HepG2 (cell line): ENCODE measurements at regions not wholly inside any gene's neighbourhood (a gene's known extent, or its start where the extent isn't known, plus 50 kb on each side); places are given as distances from the start of the nearest gene placed in this dataset.

Source experiments
- AFF4 ChIP-seq: sonication (generic); formaldehyde crosslinking; IDR thresholded peaks from 2 replicates; pipeline ENCODE4 v1.4.0; 2020; ENCODE audit warnings: missing genetic modification reagents
- DMAP1 ChIP-seq: IDR thresholded peaks from 2 replicates; pipeline ENCODE4 v1.6.1; 2016
- HHEX ChIP-seq: IDR thresholded peaks from 2 replicates; pipeline ENCODE4 v1.6.1; 2016; ENCODE audit warnings: control low read depth
- KLF15 ChIP-seq: sonication (generic); formaldehyde crosslinking; IDR thresholded peaks from 2 replicates; pipeline ENCODE4 v1.8.1; 2023; ENCODE audit warnings: borderline replicate concordance, mild to moderate bottlenecking, inconsistent platforms, missing genetic modification reagents, mixed read lengths
- MIXL1 ChIP-seq: IDR thresholded peaks from 2 replicates; pipeline ENCODE4 v1.6.1; 2016
- NR1H2 ChIP-seq: sonication (generic); formaldehyde crosslinking; IDR thresholded peaks from 2 replicates; pipeline ENCODE4 v1.8.1; 2022; ENCODE audit warnings: low read depth, missing genetic modification reagents, borderline replicate concordance
- PRMT3 ChIP-seq: sonication (generic); formaldehyde crosslinking; IDR thresholded peaks from 2 replicates; pipeline ENCODE4 v1.8.1; 2022; ENCODE audit warnings: low read depth, mild to moderate bottlenecking, moderate library complexity, missing genetic modification reagents, borderline replicate concordance
- SRY ChIP-seq: sonication (generic); formaldehyde crosslinking; IDR thresholded peaks from 2 replicates; pipeline ENCODE4 v1.8.0; 2022; ENCODE audit warnings: mild to moderate bottlenecking, missing genetic modification reagents
- STAG1 ChIP-seq: sonication (generic); formaldehyde crosslinking; IDR thresholded peaks from 2 replicates; pipeline ENCODE4 v1.4.0; 2020; ENCODE audit warnings: missing genetic modification reagents
- ZBTB40 ChIP-seq, 2 experiments: fragments of 450-650 bp in 1 of 2; sonication (generic) in 1 of 2; formaldehyde crosslinking in 1 of 2; IDR thresholded peaks; 2 replicates each; pipeline versions ENCODE4 v1.6.1 to v1.8.0; 2016 to 2022; ENCODE audit warnings: antibody characterized with exemption in 1 of 2, mild to moderate bottlenecking in 1 of 2, missing genetic modification reagents in 1 of 2
- ZNF274 ChIP-seq: sonication (generic); formaldehyde crosslinking; IDR thresholded peaks from 2 replicates; pipeline ENCODE4 v1.5.1; 2020; ENCODE audit warnings: mild to moderate bottlenecking, missing genetic modification reagents
- ZNF484 ChIP-seq: sonication (generic); formaldehyde crosslinking; IDR thresholded peaks from 2 replicates; pipeline ENCODE4 v1.5.1; 2020; ENCODE audit warnings: mild to moderate bottlenecking, low read depth, missing genetic modification reagents, borderline replicate concordance
- ZNF788 ChIP-seq: sonication (generic); formaldehyde crosslinking; IDR thresholded peaks from 2 replicates; pipeline ENCODE4 v1.5.0; 2020; ENCODE audit warnings: mild to moderate bottlenecking, missing genetic modification reagents, borderline replicate concordance
- ZNF878 ChIP-seq: sonication (generic); formaldehyde crosslinking; IDR thresholded peaks from 2 replicates; pipeline ENCODE4 v1.8.1; 2023; ENCODE audit warnings: mild to moderate bottlenecking, missing genetic modification reagents, moderate library complexity
- TF ChIP-seq, protein P1 (sequence below): sonication (generic); formaldehyde crosslinking; IDR thresholded peaks from 2 replicates; pipeline ENCODE4 v1.8.1; 2022; ENCODE audit warnings: mild to moderate bottlenecking, missing genetic modification reagents

DNA sequence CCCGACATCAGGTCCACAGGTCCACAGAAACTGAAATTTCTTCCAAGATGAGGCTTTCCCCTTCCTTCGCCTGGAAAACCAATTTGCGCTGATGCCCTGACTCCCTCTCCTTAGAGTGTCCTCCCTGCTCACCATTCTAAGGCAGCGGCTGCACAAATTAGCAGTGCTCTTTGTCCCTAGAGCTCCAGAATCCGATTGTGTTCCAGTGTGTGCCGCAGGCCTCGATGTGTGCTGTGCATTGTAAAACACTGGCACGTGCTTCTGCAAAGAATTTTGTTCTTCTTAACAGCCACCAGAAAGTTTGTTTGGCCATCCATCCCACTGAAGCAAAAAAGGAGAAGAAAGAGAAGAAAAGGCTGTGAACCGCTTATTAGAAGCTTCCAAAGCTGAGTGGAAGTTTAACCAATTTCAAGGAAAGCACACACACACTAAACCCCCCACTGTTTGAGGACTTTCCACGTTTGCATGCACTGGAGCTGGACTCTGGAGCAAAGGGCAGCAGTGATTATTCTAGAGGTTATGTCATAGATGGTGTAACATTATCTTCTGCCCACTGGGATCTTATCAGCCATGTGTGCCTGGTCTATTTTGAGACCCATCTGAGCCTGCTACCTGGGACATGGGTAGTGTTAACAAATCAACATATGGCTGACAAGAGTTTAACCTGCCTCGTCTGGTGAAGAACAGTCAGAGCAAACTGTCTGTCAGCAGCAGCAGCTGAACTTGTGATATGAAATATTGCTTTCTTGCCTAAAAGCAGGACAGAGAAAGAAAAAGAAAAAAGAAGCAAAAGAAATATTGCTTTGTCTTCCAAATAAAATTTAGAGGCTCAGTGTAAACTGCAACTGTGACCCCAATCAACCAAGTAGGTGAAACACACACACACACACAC, 64.9 kb upstream of the RREB1 start (continued):
- peak; percentile 76; the same call in 1 of the 2 replicates for TF ChIP-seq ZNF788 (CRISPR knock-in tag)
- TF ChIP-seq ZNF484 (CRISPR knock-in tag) = no peak
- TF ChIP-seq, protein P1, sequence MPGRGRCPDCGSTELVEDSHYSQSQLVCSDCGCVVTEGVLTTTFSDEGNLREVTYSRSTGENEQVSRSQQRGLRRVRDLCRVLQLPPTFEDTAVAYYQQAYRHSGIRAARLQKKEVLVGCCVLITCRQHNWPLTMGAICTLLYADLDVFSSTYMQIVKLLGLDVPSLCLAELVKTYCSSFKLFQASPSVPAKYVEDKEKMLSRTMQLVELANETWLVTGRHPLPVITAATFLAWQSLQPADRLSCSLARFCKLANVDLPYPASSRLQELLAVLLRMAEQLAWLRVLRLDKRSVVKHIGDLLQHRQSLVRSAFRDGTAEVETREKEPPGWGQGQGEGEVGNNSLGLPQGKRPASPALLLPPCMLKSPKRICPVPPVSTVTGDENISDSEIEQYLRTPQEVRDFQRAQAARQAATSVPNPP = peak; percentile 77
- no peak for TF ChIP-seq NR1H2 (CRISPR knock-in tag)
- peak; percentile 98 for TF ChIP-seq MIXL1 (CRISPR knock-in tag)
- TF ChIP-seq PRMT3 = peak; percentile 80
- TF ChIP-seq DMAP1 = peak; percentile 77
- no peak for TF ChIP-seq KLF15 (CRISPR knock-in tag)
- no peak for TF ChIP-seq ZBTB40 (IDR thresholded peaks at IDR 0.05)
- TF ChIP-seq ZBTB40 (CRISPR knock-in tag; IDR thresholded peaks at IDR 0.05) = peak; percentile 81
- TF ChIP-seq STAG1 (CRISPR knock-in tag) = 0 out of 2 replicates have a peak, but pooled peaks have one; percentile 41
- TF ChIP-seq ZNF274 (CRISPR knock-in tag) = peak; percentile 29; the same call in 1 of the 2 replicates
- peak; percentile 91 for TF ChIP-seq ZNF878 (CRISPR knock-in tag)
- TF ChIP-seq HHEX (CRISPR knock-in tag) = peak; percentile 77
- no peak for TF ChIP-seq AFF4 (CRISPR knock-in tag)
- TF ChIP-seq SRY (CRISPR knock-in tag) = peak; percentile 82; the same call in 1 of the 2 replicates
